Astrocyte of the spinal cord (primary cell): ENCODE measurements at regions not wholly inside any gene's neighbourhood (a gene's known extent, or its start where the extent isn't known, plus 50 kb on each side); places are given as distances from the start of the nearest gene placed in this dataset.

Source experiments
- DNase-seq: peaks from one replicate; pipeline ENCODE4 v3.0.0; 2011; ENCODE audit warnings: low read depth, low spot score
- H3K4me3 ChIP-seq: 2 replicates; pipeline ENCODE4 v1.5.1; 2011; ENCODE audit warnings: low read depth, mild to moderate bottlenecking, low read length, moderate library complexity
- CTCF ChIP-seq: IDR thresholded peaks from 2 replicates; pipeline ENCODE4 v1.5.1; 2012; ENCODE audit warnings: low read depth, mild to moderate bottlenecking, low read length, inconsistent platforms
- in situ Hi-C: cut with HindIII; loops from 2 replicates; pipeline ENCODE4 v1.10.0; 2017; ENCODE audit warnings: low sequenced_read_pairs

GRCh38 chr5:81904861-81905260, 67.0 kb upstream of the ATG10 start:
- no peak for TF ChIP-seq CTCF
- no peak for DNase-seq
- in situ Hi-C loops, result no loop called here
- H3K4me3 ChIP-seq, result no peak overlapping the region

GRCh38 chr5:81904166-81904565, 67.7 kb upstream of the ATG10 start:
- no peak overlapping the region for H3K4me3 ChIP-seq
- in situ Hi-C loops, result no loop called here
- no peak for DNase-seq
- no peak for TF ChIP-seq CTCF

GRCh38 chr5:81901586-81901985, 70.2 kb upstream of the ATG10 start:
- no peak for DNase-seq
- in situ Hi-C loops, result no loop called here
- TF ChIP-seq CTCF, result no peak
- no peak overlapping the region for H3K4me3 ChIP-seq

GRCh38 chr5:81899123-81899522, 72.7 kb upstream of the ATG10 start:
- in situ Hi-C loops, result no loop called here
- no peak for DNase-seq
- no peak for TF ChIP-seq CTCF
- no peak overlapping the region for H3K4me3 ChIP-seq

GRCh38 chr5:81898403-81898802, 73.4 kb upstream of the ATG10 start:
- TF ChIP-seq CTCF, result no peak
- H3K4me3 ChIP-seq, result no peak overlapping the region
- in situ Hi-C loops, result no loop called here
- no peak for DNase-seq

- DNase-seq, result no peak
- no peak overlapping the region for H3K4me3 ChIP-seq
- in situ Hi-C loops, result no loop called here
- no peak for TF ChIP-seq CTCF
Observed at GRCh38 chr5:81896764-81897163, 75.1 kb upstream of the ATG10 start.

GRCh38 chr5:81895307-81895706, 76.5 kb upstream of the ATG10 start:
- in situ Hi-C loops, result no loop called here
- H3K4me3 ChIP-seq, result no peak overlapping the region

More at GRCh38 chr5:81895307-81895706, 76.5 kb upstream of the ATG10 start:
- TF ChIP-seq CTCF, result no peak
- DNase-seq, result no peak
